C4-2B (cell line): ENCODE measurements at regions not wholly inside any gene's neighbourhood (a gene's known extent, or its start where the extent isn't known, plus 50 kb on each side); places are given as distances from the start of the nearest gene placed in this dataset.

Source experiments
- H3K27ac ChIP-seq: fragments of 450-650 bp; 2 replicates; pipeline ENCODE4 v1.5.1; 2017
- ZFX ChIP-seq: fragments of 450-650 bp; IDR thresholded peaks from 2 replicates; pipeline ENCODE4 v1.6.1; 2017
- TF ChIP-seq, protein P1 (sequence below): fragments of 450-650 bp; conservative IDR thresholded peaks from 2 replicates; pipeline ENCODE4 v1.5.1; 2017; ENCODE audit warnings: mild to moderate bottlenecking

DNA sequence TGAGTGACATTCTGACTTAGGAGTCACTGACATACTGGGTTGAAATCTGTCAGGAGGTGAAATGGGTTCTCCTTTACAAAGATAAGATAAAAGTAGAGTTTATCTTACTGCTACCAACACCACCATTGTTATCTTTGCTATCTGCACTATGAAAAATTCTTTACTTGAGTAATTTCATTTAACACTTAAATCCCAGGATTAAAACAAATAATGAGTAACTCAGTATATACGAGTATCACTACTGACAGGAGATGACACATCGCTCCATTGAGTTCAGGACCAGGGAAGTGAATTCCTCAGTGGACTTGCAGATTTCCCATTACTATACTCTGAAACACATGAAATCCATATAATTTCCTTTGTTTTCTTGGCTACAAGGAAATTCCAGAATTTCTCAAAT lies 242.1 kb upstream of the NLRP1 start:
- H3K27ac ChIP-seq, result no peak overlapping the region

DNA sequence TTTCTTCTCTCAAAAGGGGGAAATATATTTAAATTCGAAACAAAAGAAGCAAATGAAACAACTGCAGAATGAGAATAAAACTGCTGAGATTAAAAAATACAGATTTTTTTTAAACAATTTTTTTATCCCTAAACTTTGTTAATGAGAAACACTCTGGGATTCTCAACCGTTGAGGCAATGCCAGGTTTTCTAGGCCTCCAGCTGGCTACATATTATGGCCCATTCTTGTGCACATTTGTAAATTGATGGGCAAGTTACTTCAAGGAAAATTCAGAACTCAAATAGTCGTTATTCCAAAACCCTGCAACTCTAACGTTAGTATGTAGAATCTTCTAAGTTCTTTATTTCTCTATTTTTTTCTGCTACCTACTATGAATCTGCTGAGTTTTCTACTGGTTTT lies 239.3 kb upstream of the WSCD1 start:
- no peak overlapping the region for H3K27ac ChIP-seq

More for the DNA sequence above, 242.1 kb upstream of the NLRP1 start:
- TF ChIP-seq, protein P1, sequence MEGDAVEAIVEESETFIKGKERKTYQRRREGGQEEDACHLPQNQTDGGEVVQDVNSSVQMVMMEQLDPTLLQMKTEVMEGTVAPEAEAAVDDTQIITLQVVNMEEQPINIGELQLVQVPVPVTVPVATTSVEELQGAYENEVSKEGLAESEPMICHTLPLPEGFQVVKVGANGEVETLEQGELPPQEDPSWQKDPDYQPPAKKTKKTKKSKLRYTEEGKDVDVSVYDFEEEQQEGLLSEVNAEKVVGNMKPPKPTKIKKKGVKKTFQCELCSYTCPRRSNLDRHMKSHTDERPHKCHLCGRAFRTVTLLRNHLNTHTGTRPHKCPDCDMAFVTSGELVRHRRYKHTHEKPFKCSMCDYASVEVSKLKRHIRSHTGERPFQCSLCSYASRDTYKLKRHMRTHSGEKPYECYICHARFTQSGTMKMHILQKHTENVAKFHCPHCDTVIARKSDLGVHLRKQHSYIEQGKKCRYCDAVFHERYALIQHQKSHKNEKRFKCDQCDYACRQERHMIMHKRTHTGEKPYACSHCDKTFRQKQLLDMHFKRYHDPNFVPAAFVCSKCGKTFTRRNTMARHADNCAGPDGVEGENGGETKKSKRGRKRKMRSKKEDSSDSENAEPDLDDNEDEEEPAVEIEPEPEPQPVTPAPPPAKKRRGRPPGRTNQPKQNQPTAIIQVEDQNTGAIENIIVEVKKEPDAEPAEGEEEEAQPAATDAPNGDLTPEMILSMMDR, result no peak
- TF ChIP-seq ZFX, result no peak

DNA sequence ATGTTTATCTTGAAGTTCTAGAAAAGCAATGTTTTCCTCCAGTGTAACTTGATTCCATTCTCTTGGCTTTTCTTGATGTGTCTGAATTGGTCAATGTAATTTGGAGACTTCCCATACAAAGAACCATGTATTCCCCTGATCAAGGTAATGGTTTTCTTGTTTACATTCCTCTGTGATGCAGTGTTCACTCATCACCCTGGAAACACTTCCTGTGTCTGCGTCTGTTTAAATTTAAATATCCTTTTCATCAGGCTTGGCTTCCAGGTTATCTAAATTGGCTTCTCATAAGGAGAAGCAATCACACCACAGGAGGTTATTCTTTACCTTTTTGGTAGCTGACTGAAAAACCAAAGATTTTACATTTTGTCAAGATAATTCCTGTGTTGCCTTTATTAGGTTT lies 237.3 kb upstream of the WSCD1 start:
- H3K27ac ChIP-seq, result no peak overlapping the region
- no peak for TF ChIP-seq ZFX
- TF ChIP-seq, protein P1, result no peak

More for the DNA sequence above, 239.3 kb upstream of the WSCD1 start:
- no peak for TF ChIP-seq ZFX
- TF ChIP-seq, protein P1, result no peak

DNA sequence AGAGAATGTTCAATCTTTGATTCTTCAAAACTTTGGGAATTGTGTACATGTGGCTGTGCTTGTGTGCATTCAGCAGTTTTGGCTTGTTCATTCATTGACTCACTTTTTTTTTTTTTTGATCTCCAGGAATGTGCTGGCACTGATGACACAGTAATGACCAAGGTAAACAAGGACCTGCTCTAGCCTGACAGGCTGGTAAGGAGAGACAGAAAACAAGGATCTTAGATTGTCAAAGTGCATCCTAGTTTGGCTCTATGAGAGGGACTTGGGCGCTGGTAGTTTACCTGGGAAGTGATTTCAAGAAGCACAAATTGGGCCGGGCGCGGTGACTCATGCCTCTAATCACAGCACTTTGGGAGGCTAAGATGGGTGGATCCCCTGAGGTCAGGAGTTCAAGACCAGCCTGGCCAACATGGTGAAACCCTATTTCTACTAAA lies 233.1 kb upstream of the WSCD1 start:
- H3K27ac ChIP-seq, result no peak overlapping the region
- no peak for TF ChIP-seq ZFX
- TF ChIP-seq, protein P1, result no peak

DNA sequence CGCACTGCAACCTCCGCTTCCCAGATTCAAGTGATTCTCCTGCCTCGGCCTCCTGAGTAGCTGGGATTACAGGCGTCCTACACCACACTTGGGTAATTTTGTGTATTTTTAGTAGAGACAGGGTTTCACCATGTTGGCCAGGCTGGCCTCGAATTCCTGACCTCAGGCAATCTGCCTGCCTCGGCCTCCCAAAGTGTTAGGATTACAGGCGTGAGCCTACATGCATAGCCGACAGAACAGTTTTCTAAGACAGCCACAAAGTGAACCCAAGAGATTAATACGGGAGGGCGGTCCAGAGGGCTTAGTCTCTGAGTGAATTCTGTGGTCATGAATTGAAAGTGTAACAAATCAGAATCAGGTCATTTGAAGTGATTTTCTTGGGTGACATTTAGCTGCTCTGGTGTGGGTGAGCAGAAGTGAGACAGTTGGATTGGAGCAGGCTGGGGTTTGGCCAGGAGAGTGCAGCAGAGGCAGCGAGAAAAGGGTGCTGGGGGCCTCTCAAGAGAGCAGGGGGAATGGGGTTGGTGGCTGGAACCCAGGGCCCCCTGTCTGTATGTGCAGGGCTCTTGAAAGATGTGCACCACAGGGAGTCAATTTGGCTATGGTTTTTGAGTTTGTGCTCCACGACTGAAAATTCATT lies 231.4 kb upstream of the WSCD1 start:
- H3K27ac ChIP-seq, result no peak overlapping the region
- TF ChIP-seq, protein P1, result no peak
- no peak for TF ChIP-seq ZFX

DNA sequence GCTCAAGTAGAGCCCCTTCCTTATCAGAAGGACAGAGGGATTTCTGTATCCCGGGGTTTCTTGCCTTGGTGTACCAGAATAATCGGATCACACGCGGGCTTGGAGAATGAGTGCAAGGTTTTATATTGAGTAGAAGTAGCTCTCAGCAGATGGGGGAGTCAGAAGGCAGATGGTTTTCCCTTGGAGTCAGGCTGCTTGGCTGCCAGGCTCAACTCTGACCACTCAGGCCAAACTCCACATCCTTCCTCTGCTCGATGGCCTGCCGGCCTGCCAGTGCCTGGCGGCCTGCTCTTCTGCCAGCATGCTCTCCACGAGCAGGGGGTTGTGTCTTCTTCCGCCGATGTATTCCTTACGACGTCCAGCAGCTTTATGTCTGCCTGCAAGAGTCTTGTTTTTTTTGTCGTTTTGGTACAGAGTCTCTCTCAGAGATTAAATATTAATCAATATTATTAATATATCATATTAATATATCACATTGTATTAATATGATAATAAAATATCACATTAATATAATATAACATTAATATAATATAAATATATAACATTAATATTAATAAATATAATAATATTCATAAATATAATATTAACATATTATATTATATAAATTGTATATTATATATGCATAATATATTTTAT lies 229.2 kb upstream of the WSCD1 start:
- H3K27ac ChIP-seq, result no peak overlapping the region
- no peak for TF ChIP-seq ZFX
- TF ChIP-seq, protein P1, result no peak

DNA sequence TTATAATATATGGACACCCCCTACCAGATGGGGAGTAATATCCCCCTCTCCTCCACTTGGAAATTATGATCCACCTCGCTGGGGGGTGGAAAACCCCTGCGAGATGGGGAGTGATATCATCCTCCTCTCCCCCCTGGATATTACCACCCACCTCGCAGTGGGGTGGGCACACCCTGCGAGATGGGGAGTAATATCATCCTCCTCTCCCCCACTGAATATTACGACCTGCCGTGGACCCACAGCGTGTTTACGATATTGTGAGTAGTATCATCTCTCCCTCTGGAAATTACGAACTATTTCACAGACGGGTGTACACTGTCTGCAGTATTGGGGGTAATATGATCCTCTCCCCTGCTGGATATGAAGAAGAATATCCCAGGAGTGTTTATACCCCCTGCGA lies 228.3 kb upstream of the WSCD1 start:
- H3K27ac ChIP-seq, result no peak overlapping the region
- TF ChIP-seq ZFX, result no peak
- TF ChIP-seq, protein P1, result no peak
